Head of caudate nucleus (tissue), 42 donors: ENCODE measurements at regions not wholly inside any gene's neighbourhood (a gene's known extent, or its start where the extent isn't known, plus 50 kb on each side); places are given as distances from the start of the nearest gene placed in this dataset.
"Not testable (repeated sequence)": the region's sequence is repeated elsewhere in the genome, so short reads cannot be mapped to it uniquely, and the experiment has no call there.

Experiments used
- DNase-seq, 42 donors: peaks; one replicate each; pipeline versions ENCODE4 v3.0.0 to v3.0.0-alpha.2; 2020 to 2021; ENCODE audit warnings: mixed read lengths in 7 of 42
- intact Hi-C: fragments of 100-400 bp; cut with DNase I; formaldehyde crosslinking; loops from one replicate; pipeline ENCODE4 v1.15.0; 2022

- intact Hi-C loops, DNase-seq: not testable (repeated sequence)
Observed at GRCh38 chr1:65649185-65649584, 143.5 kb upstream of the PDE4B start.

- intact Hi-C loops, result no loop called here
- DNase-seq, result no peak
Observed at GRCh38 chr1:65650682-65651081, 142.0 kb upstream of the PDE4B start.

- DNase-seq, intact Hi-C loops: not testable (repeated sequence)
Observed at GRCh38 chr1:65654526-65654925, 138.2 kb upstream of the PDE4B start.

- intact Hi-C loops, result not testable (repeated sequence)
Observed at GRCh38 chr1:65657609-65658008, 135.1 kb upstream of the PDE4B start.

GRCh38 chr1:65658122-65658521, 134.6 kb upstream of the PDE4B start:
- DNase-seq, result no peak
- intact Hi-C loops, result no loop called here

More at GRCh38 chr1:65657609-65658008, 135.1 kb upstream of the PDE4B start:
- not testable (repeated sequence) for DNase-seq

GRCh38 chr1:65668368-65668767, 124.3 kb upstream of the PDE4B start:
- intact Hi-C loops, result no loop called here

GRCh38 chr1:65670518-65670917, 122.2 kb upstream of the PDE4B start:
- intact Hi-C loops, result no loop called here
- DNase-seq, result no peak

More at GRCh38 chr1:65668368-65668767, 124.3 kb upstream of the PDE4B start:
- no peak for DNase-seq

- intact Hi-C loops, result no loop called here
- DNase-seq, result no peak
Observed at GRCh38 chr1:65674522-65674921, 118.2 kb upstream of the PDE4B start.

GRCh38 chr1:65679773-65680172, 112.9 kb upstream of the PDE4B start:
- intact Hi-C loops, result no loop called here

GRCh38 chr1:65681096-65681495, 111.6 kb upstream of the PDE4B start:
- DNase-seq, result no peak
- intact Hi-C loops, result no loop called here

More at GRCh38 chr1:65679773-65680172, 112.9 kb upstream of the PDE4B start:
- no peak for DNase-seq

- peak; percentile 77 to 98 (median 91) for DNase-seq
Observed at GRCh38 chr1:65687428-65688214, 105.1 kb upstream of the PDE4B start.

GRCh38 chr1:65688215-65688566, 104.5 kb upstream of the PDE4B start:
- no peak for DNase-seq
- intact Hi-C loops, result loop anchor here (5.0 kb wide), 2 partner anchors 256 to 626 kb away; no protein-coding TSS in a partner anchor

More at GRCh38 chr1:65687428-65688214, 105.1 kb upstream of the PDE4B start:
- intact Hi-C loops, result loop anchor here (5.0 kb wide), 2 partner anchors 255 to 625 kb away; no protein-coding TSS in a partner anchor

- peak in 1 of 42 donors; percentile 13 for DNase-seq
- intact Hi-C loops, result loop anchor here (5.0 kb wide), 2 partner anchors 257 to 627 kb away; no protein-coding TSS in a partner anchor
Observed at GRCh38 chr1:65688848-65689247, 103.8 kb upstream of the PDE4B start.

GRCh38 chr1:65691152-65691900, 101.4 kb upstream of the PDE4B start:
- intact Hi-C loops, result loop anchor here (5.0 to 10.0 kb wide), 2 partner anchors 256 to 477 kb away; no protein-coding TSS in a partner anchor
- peak; percentile 26 to 86 (median 69) for DNase-seq

GRCh38 chr1:65691972-65692371, 100.7 kb upstream of the PDE4B start:
- intact Hi-C loops, result loop anchor here (5.0 to 10.0 kb wide), 2 partner anchors 255 to 477 kb away; no protein-coding TSS in a partner anchor
- no peak for DNase-seq

GRCh38 chr1:65694126-65694525, 98.6 kb upstream of the PDE4B start:
- intact Hi-C loops, result loop anchor here (5.0 to 10.0 kb wide), 2 partner anchors 253 to 479 kb away; no protein-coding TSS in a partner anchor
- DNase-seq, result no peak

GRCh38 chr1:65694933-65695332, 97.8 kb upstream of the PDE4B start:
- DNase-seq, result no peak
- intact Hi-C loops, result loop anchor here (5.0 to 10.0 kb wide), 2 partner anchors 252 to 480 kb away; no protein-coding TSS in a partner anchor

GRCh38 chr1:65698590-65698989, 94.1 kb upstream of the PDE4B start:
- intact Hi-C loops, result loop anchor here (10.0 kb wide), 1 partner anchor 484 kb away; no protein-coding TSS in a partner anchor
- no peak for DNase-seq

GRCh38 chr1:65703853-65704252, 88.8 kb upstream of the PDE4B start:
- no peak for DNase-seq
- intact Hi-C loops, result no loop called here

- intact Hi-C loops, result no loop called here
- no peak for DNase-seq
Observed at GRCh38 chr1:65704318-65704717, 88.4 kb upstream of the PDE4B start.
